Esophagus squamous epithelium (tissue), 5 donors: ENCODE measurements at regions not wholly inside any gene's neighbourhood (a gene's known extent, or its start where the extent isn't known, plus 50 kb on each side); places are given as distances from the start of the nearest gene placed in this dataset.

ENCODE experiments used
- DNase-seq: peaks from one replicate; lab custom pipeline; 2025; lab: John Stamatoyannopoulos, UW
- H3K27ac ChIP-seq, 4 donors: fragments of 200-600 bp; sonication (generic); one replicate each; pipeline ENCODE4 v1.5.1; 2016 to 2019; ENCODE audit warnings: mild to moderate bottlenecking in 1 of 4
- H3K27me3 ChIP-seq, 4 donors: fragments of 200-600 bp; sonication (generic); 1 replicate in 3 of 4; 2 replicates in 1 of 4; pipeline versions ENCODE4 v1.5.1 to v1.6.0; 2017 to 2021; ENCODE audit warnings: antibody characterized with exemption in 1 of 4
- H3K36me3 ChIP-seq, 3 donors: fragments of 200-600 bp; sonication (generic); one replicate each; pipeline ENCODE4 v1.5.1; 2016 to 2019
- H3K4me1 ChIP-seq, 3 donors: fragments of 200-600 bp; sonication (generic); one replicate each; pipeline ENCODE4 v1.5.1; 2017 to 2019
- H3K4me3 ChIP-seq, 4 donors: fragments of 200-600 bp; sonication (generic); 1 replicate in 3 of 4; 2 replicates in 1 of 4; pipeline ENCODE4 v1.5.1; 2016 to 2019; ENCODE audit warnings: mild to moderate bottlenecking in 2 of 4, moderate library complexity in 1 of 4
- H3K9me3 ChIP-seq, 3 donors: fragments of 200-600 bp; sonication (generic); one replicate each; pipeline ENCODE4 v1.5.1; 2016 to 2019
- CTCF ChIP-seq, 6 experiments: fragments of 450-650 bp in 4 of 6; fragments of 200-600 bp in 2 of 6; sonication (generic) in 2 of 6; IDR thresholded peaks; one replicate each; pipeline ENCODE4 v1.5.1; 2016 to 2019; ENCODE audit warnings: antibody characterized with exemption in 6 of 6, mild to moderate bottlenecking in 4 of 6, moderate library complexity in 4 of 6
- POLR2A ChIP-seq, 4 donors: fragments of 450-650 bp; IDR thresholded peaks; one replicate each; pipeline ENCODE4 v1.6.1; 2017; ENCODE audit warnings: antibody characterized with exemption in 4 of 4, mild to moderate bottlenecking in 4 of 4, moderate library complexity in 3 of 4
- WGBS, 2 donors: methylation state at CpG; one replicate each; pipeline ENCODE4 v1.1.5; 2018; 5-methylcytosine and 5-hydroxymethylcytosine counted together
- intact Hi-C: fragments of 100-400 bp; cut with DNase I; formaldehyde crosslinking; loops from one replicate; pipeline ENCODE4 v1.15.0; 2022
- donor health status: DM: yes; HTN: yes; CAD: no.

GRCh38 chr14:94887591-94887990 lies 117.7 kb upstream of the GSC start:
- WGBS, 2 donors = 78 to 83% methylated on average over 8 of the region's 10 CpGs
- H3K36me3 ChIP-seq = no peaks in the 10 kb centered on the region
- TF ChIP-seq POLR2A (IDR thresholded peaks at IDR 0.05) (no peak), CTCF (IDR thresholded peaks at IDR 0.05) (no peak)
- no peaks in the 10 kb centered on the region for H3K9me3 ChIP-seq
- intact Hi-C loops = no loop called here
- peaks cover 0 to 4% (median 0%) of the 10 kb centered on the region in 4 donors for H3K27me3 ChIP-seq
- no peaks in the 10 kb centered on the region for H3K4me1 ChIP-seq
- H3K27ac ChIP-seq = no peak overlapping the region
- no peak overlapping the region for H3K4me3 ChIP-seq
- DNase-seq = no peak

GRCh38 chr14:94886931-94887330 lies 117.0 kb upstream of the GSC start:
- DNase-seq = no peak
- intact Hi-C loops = no loop called here
- peaks cover 0 to 4% (median 0%) of the 10 kb centered on the region in 4 donors for H3K27me3 ChIP-seq
- 47% methylated on average over 3 of the region's 7 CpGs; no CpG with 5 or more reads in 1 of the 2 donors for WGBS, 2 donors
- H3K27ac ChIP-seq = no peak overlapping the region
- no peak overlapping the region for H3K4me3 ChIP-seq
- no peaks in the 10 kb centered on the region for H3K4me1 ChIP-seq
- TF ChIP-seq POLR2A (IDR thresholded peaks at IDR 0.05) (no peak), CTCF (IDR thresholded peaks at IDR 0.05) (no peak)
- H3K9me3 ChIP-seq = no peaks in the 10 kb centered on the region
- no peaks in the 10 kb centered on the region for H3K36me3 ChIP-seq

GRCh38 chr14:94885481-94886155 lies 115.7 kb upstream of the GSC start:
- Histone ChIP-seq H3K4me3 (no peak overlapping the region), H3K9me3 (no peaks in the 10 kb centered on the region), H3K36me3 (no peaks in the 10 kb centered on the region), H3K4me1 (no peaks in the 10 kb centered on the region), H3K27ac (no peak overlapping the region), H3K27me3 (no peaks in the 10 kb centered on the region)
- no peak for TF ChIP-seq CTCF (IDR thresholded peaks at IDR 0.05)
- no peak for TF ChIP-seq POLR2A (IDR thresholded peaks at IDR 0.05)
- intact Hi-C loops = no loop called here
- no peak for DNase-seq
- WGBS, 2 donors = 53 to 65% methylated on average over 4 of the region's 5 CpGs

- Histone ChIP-seq H3K4me1 (no peaks in the 10 kb centered on the region), H3K4me3 (no peak overlapping the region), H3K36me3 (no peaks in the 10 kb centered on the region), H3K27ac (no peak overlapping the region), H3K9me3 (no peaks in the 10 kb centered on the region), H3K27me3 (no peaks in the 10 kb centered on the region)
- no peak for DNase-seq
- TF ChIP-seq POLR2A (IDR thresholded peaks at IDR 0.05) (no peak), CTCF (IDR thresholded peaks at IDR 0.05) (no peak)
- WGBS, 2 donors = 68 to 100% methylated on average over 2 to 8 of the region's 19 CpGs
- intact Hi-C loops = no loop called here
These were observed 114.8 kb upstream of the GSC start for GRCh38 chr14:94884616-94885230.

GRCh38 chr14:94882401-94882800 lies 112.5 kb upstream of the GSC start:
- Histone ChIP-seq H3K4me3 (no peak overlapping the region), H3K36me3 (no peaks in the 10 kb centered on the region), H3K27me3 (peaks cover 0 to 3% (median 0%) of the 10 kb centered on the region in 4 donors), H3K4me1 (no peaks in the 10 kb centered on the region), H3K27ac (no peak overlapping the region), H3K9me3 (no peaks in the 10 kb centered on the region)
- 78 to 90% methylated on average over 2 to 3 of the region's 3 CpGs for WGBS, 2 donors
- intact Hi-C loops = no loop called here
- TF ChIP-seq CTCF (IDR thresholded peaks at IDR 0.05) (no peak), POLR2A (IDR thresholded peaks at IDR 0.05) (no peak)
- DNase-seq = no peak
